NCI-H1048 (cell line): ENCODE measurements at regions not wholly inside any gene's neighbourhood (a gene's known extent, or its start where the extent isn't known, plus 50 kb on each side); places are given as distances from the start of the nearest gene placed in this dataset.

Source experiments
- DNase-seq: peaks from one replicate; lab custom pipeline; 2025; lab: John Stamatoyannopoulos, UW

GRCh38 chr9:91066856-91067255 lies 265.2 kb downstream of the SYK start:
- no peak for DNase-seq

GRCh38 chr9:91067306-91067860 lies 265.8 kb downstream of the SYK start:
- no peak for DNase-seq

DNA sequence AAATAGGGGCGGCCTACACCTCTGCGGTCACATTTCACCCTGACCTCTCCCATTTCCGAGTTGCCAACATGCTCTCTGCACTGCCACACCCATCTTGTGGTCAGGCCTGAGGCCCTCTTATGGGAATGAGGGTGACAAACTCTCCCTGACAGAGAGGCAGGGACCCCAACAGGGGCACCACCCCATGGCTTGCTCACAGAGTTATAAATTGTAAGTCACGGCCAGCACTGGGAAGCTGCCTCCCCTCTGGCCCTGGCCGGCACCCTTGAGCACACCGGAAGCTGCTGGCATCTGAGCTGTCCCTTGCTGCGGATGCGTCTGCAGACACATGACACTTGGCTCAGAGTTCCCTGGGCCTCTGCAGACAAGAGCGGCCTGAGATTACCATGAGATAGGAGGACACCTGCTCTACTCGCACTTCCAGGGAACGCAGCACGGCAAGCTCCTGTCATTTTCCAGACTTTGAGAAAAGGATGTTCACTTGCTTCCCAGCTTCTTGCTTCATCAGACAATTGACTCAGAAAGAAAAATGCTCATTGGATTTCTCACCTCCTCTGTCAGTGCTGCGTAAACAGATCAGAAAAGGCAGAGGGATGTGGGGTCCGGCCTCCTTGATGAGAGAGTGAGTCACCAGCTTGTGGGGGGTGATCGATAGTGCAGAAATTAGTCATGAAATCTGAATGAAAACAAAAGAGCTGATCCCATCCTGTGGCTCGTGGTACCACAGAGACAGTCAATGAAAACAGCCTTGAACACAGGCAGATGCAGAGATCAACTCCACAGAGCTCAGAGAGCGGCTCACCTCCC lies 269.8 kb downstream of the SYK start:
- no peak for DNase-seq

- no peak for DNase-seq
Measured at GRCh38 chr9:91073049-91073810, 271.6 kb downstream of the SYK start.

DNA sequence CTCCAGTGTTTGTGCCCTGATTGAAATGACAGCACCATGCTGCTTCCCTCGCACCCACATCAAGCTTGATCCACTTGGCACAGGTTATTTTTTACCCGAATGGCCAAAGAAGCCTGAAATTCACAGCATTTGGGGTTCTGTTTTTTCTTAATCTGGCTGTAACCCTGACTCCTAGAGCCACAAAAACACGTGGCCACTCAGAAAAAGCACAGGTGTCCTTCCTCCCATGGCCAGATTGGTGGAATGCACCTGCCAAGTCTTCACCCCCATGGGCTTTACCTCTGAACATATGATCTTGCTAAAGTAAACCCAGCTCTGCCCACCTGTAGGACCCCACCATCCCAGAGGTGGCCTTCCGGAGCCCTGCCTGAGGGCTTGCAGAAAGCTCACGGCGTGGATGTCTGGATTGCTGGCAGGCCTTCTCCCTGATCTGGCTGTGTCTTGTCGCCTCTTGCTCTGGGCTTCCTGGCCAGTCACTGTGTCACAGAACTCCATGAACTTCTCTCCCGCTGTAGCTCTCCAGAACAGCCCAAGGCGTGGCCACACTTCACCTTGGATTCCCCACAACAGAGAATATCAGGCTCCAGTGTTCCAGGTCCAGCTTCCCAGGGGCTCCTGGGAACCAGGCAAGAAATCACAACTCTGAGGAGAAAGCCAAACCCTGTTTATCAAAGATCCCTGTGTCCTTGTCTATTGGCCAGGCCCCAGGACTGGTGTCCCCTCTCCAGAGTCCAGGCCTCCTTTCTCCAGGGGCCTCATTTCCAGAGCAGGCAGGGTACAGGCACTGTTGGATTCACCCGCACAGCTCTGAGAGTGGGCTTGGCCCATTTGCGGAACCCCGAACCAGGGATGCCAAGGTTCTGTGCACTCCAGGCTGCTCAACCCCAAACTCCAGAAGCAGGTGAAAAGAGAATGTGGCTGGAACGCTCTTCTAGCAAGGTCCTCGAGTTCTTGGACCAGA lies 272.5 kb downstream of the SYK start:
- no peak for DNase-seq

DNA sequence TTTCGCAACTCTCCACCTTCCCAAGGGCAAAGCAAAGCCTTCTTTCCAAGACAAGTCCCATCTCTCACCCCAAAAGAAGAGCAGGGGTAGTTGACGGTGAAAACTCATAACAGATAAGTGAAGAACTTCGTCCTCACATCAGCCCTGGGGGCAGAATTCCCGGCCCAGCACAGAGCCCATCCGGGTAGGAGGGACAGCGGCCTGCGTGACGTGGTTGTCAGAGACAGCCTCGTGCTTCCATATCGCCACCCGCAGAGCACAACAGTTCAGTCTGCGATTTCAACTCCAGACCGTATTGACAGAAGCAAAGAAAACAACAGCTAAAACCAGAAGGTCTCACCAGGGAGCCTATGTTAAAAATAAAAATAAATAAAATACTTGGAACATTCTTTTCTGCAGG lies 273.2 kb downstream of the SYK start:
- no peak for DNase-seq

DNA sequence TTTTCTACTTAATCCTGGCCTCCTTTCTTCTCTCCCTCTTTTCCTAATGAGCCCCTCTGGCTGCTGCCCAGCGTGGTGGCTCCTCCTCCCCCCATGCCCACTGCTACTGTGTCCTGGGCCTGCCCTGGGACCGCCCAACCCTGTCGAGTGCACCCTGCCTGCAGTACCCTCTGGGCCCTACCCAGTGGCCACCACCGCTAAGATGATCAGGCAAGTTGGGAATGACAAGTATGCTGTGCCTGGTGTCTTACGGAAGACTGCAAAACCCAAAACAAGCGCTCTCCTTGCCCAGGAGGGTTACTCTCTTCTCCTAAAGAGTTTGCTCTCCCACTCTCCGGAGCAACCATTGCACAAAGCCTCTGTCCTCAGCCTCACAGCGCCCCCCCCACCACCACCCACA lies 273.7 kb downstream of the SYK start:
- DNase-seq = no peak

GRCh38 chr9:91077624-91078368 lies 276.2 kb downstream of the SYK start:
- no peak for DNase-seq

GRCh38 chr9:91078369-91078695 lies 276.7 kb downstream of the SYK start:
- no peak for DNase-seq

GRCh38 chr9:91082731-91083130 lies 279.0 kb downstream of the AUH start:
- no peak for DNase-seq

GRCh38 chr9:91084896-91085516 lies 276.7 kb downstream of the AUH start:
- DNase-seq = no peak

GRCh38 chr9:91085517-91086291 lies 276.0 kb downstream of the AUH start:
- DNase-seq = no peak

DNA sequence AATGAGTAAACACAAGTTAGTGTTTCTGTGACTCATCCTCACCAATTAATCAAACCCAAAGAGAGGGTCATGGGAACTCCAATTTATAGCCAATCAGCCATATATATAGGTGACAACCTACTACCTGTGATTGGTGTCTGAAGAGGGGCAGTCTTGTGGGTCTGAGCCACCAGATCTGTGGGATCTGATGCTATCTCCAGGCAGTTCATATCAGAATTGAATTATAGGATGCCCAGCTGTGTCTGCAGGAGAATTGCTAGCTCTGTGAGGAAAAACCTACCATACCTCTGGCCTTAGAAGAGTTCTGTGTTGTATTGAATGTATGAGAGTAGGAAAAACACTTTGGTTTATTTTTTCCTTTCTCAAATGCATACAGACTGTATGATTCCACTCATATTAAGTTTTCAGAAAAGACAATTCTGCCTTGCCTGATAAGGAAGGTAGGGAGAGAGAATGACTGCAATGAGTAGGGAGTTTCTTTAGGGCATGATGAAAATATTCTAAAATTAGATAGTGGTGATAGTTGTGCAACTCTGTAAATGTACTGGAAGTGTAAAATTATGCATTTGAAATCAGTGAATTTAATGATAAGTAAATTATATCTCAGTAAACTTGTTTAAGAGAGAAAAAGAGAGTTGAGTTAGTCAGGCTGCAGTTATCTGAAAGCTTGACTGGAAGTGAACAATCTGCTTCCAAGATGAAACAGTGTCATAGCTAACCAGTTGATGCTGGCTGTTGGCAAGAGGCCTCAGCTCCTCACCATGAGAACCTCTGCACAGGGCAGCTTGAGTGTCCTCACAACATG lies 274.9 kb downstream of the AUH start:
- no peak for DNase-seq

DNA sequence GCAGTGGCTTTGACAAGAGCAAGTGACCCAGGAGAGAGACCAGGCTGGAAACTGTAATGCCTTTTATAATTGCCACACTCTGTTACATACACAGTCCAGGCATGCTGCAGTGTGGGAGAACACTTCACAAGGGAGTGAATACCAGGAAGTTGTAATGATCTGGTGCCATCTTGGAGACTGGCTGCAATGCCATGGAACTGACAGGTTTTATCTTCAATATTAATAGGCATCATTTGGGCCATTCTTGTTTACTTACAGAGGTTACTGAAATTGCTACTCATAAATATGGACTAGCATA lies 274.3 kb downstream of the AUH start:
- no peak for DNase-seq

DNA sequence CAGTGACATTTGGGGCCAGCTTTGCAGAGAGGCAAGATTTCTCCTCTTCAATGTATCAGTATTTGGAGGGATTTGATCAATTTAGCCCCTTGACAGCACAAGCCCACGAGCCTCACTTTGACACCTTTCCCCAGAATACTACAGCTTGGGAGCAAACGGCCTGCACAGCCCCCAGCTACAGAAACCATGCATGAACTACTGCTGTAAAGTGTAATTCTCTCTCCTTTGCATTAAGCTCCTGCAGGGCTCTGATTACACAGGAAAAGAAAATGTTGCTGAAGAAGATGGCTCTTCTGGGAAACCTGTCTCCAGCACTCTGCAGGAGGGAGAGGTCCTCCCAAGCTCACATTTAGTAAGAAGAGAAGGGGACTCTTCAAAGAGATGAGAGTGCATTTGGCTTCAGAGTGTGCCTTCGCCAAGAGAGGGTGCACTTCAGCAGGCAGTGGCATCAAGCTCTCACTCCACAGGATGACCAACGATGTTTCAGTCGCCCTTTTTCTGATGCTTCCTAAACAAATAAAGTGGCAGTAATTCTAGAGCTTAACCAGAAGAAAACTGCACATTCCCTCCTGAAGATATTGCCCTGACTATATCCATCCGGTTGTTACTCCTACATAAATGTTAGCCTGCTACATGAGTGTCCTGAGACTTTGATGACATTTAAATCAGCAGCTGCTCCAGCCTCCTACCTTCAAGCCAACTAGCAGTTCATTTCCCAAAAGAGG lies 272.2 kb downstream of the AUH start:
- no peak for DNase-seq

DNA sequence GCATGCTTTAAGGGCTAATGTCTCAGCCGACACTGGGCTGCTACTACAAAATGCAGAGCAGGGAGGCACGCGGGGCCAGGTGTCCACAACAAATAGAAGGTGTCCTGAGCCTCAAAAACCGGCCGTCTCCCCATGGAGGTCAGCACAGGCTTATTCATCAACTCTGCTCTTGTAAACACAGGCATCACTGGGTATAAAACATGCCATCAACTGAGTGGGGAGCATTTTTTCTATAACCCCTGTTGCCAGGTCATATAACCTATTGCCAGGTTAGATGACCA lies 271.6 kb downstream of the AUH start:
- DNase-seq = no peak

DNA sequence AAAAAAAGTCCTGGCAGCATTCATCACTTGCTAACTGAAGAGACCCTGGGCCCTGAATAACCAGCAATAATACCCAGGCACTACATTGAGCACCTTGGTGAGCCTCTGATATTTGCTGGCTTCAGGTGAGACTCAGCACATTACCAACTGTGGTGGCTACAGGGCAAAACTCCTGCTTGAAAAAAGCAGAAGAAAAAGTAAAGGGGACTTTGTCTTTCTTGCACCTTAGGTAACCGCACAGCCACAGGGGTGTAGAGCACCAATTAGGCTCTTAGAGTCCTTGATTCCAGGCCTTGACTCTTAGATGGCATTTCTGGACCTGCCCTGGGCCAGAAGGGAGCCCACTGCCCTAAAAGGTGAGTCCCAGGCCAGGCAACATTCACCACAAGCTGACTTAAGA lies 269.5 kb downstream of the AUH start:
- DNase-seq = no peak

- DNase-seq = no peak
Measured at GRCh38 chr9:91094324-91095088, 267.2 kb downstream of the AUH start.
